ENCODE measurements at regions not wholly inside any gene's neighbourhood (a gene's known extent, or its start where the extent isn't known, plus 50 kb on each side); places are given as distances from the start of the nearest gene placed in this dataset.

DNA sequence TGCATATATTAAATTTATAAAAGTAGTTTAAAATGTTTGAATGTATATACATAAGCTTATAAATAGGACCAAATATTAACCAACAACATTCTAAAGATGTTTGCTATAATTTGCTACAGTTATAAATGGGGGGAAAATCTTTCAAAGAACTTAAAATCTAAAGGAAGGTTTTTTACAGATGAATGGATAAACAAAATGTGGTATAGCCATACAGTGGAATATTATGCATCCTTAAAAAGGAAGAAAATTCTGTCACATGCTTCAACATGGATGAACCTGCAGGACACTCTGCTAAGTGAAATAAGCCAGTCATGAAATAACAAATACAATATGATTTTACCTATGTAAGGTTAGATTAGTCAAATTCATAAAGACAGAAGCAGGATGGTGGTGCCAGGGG is 75.8 kb downstream of the TMEM17 start:
- TF ChIP-seq, protein P1, sequence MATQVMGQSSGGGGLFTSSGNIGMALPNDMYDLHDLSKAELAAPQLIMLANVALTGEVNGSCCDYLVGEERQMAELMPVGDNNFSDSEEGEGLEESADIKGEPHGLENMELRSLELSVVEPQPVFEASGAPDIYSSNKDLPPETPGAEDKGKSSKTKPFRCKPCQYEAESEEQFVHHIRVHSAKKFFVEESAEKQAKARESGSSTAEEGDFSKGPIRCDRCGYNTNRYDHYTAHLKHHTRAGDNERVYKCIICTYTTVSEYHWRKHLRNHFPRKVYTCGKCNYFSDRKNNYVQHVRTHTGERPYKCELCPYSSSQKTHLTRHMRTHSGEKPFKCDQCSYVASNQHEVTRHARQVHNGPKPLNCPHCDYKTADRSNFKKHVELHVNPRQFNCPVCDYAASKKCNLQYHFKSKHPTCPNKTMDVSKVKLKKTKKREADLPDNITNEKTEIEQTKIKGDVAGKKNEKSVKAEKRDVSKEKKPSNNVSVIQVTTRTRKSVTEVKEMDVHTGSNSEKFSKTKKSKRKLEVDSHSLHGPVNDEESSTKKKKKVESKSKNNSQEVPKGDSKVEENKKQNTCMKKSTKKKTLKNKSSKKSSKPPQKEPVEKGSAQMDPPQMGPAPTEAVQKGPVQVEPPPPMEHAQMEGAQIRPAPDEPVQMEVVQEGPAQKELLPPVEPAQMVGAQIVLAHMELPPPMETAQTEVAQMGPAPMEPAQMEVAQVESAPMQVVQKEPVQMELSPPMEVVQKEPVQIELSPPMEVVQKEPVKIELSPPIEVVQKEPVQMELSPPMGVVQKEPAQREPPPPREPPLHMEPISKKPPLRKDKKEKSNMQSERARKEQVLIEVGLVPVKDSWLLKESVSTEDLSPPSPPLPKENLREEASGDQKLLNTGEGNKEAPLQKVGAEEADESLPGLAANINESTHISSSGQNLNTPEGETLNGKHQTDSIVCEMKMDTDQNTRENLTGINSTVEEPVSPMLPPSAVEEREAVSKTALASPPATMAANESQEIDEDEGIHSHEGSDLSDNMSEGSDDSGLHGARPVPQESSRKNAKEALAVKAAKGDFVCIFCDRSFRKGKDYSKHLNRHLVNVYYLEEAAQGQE (IDR thresholded peaks at IDR 0.05; ENCODE audit: low read depth): no peak
- TF ChIP-seq TCF12 (IDR thresholded peaks at IDR 0.05; ENCODE audit: low read depth) (no peak), CREB1 (IDR thresholded peaks at IDR 0.05; ENCODE audit: low read depth) (no peak), TAF1 (IDR thresholded peaks at IDR 0.05; ENCODE audit: low read depth) (no peak), ZBTB7A (IDR thresholded peaks at IDR 0.05; ENCODE audit: low read depth) (no peak), RAD21 (IDR thresholded peaks at IDR 0.05; ENCODE audit: low read depth) (no peak), EGR1 (IDR thresholded peaks at IDR 0.05) (no peak), CEBPB (IDR thresholded peaks at IDR 0.05) (no peak), YY1 (IDR thresholded peaks at IDR 0.05; ENCODE audit: low read depth) (no peak), EP300 (IDR thresholded peaks at IDR 0.05; ENCODE audit: borderline replicate concordance) (no peak), NFIC (IDR thresholded peaks at IDR 0.05) (no peak), FOXM1 (IDR thresholded peaks at IDR 0.05; ENCODE audit: borderline replicate concordance, low read depth) (no peak), TEAD4 (IDR thresholded peaks at IDR 0.05) (no peak)
- TF ChIP-seq, protein P2, sequence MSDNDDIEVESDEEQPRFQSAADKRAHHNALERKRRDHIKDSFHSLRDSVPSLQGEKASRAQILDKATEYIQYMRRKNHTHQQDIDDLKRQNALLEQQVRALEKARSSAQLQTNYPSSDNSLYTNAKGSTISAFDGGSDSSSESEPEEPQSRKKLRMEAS (IDR thresholded peaks at IDR 0.05): no peak
